HG03457 (cell line): ENCODE measurements at regions not wholly inside any gene's neighbourhood (a gene's known extent, or its start where the extent isn't known, plus 50 kb on each side); places are given as distances from the start of the nearest gene placed in this dataset.

Experiments
- ATAC-seq: cut with Tn5 transposase; IDR thresholded peaks from one replicate; pipeline ENCODE4 v1.9.1; 2021; ENCODE audit warnings: moderate number of reproducible peaks; ENCODE audit not compliant: unreplicated experiment

GRCh38 chr20:60962367-60963045 lies 289.6 kb upstream of the CDH4 start:
- ATAC-seq, result no peak

GRCh38 chr20:60963146-60963545 lies 288.9 kb upstream of the CDH4 start:
- no peak for ATAC-seq

- ATAC-seq, result no peak
Observed at GRCh38 chr20:60964911-60965310, 287.1 kb upstream of the CDH4 start.

GRCh38 chr20:60966031-60966430 lies 286.0 kb upstream of the CDH4 start:
- no peak for ATAC-seq

GRCh38 chr20:60966766-60967165 lies 285.3 kb upstream of the CDH4 start:
- ATAC-seq, result no peak

- no peak for ATAC-seq
Observed at GRCh38 chr20:60967431-60968316, 284.4 kb upstream of the CDH4 start.

GRCh38 chr20:60968853-60969720 lies 283.0 kb upstream of the CDH4 start:
- ATAC-seq, result no peak

GRCh38 chr20:60970601-60971000 lies 281.5 kb upstream of the CDH4 start:
- no peak for ATAC-seq

- ATAC-seq, result no peak
Observed at GRCh38 chr20:60974022-60974421, 278.0 kb upstream of the CDH4 start.

- no peak for ATAC-seq
Observed at GRCh38 chr20:60974441-60974945, 277.6 kb upstream of the CDH4 start.

- ATAC-seq, result no peak
Observed at GRCh38 chr20:60976139-60976538, 275.9 kb upstream of the CDH4 start.

GRCh38 chr20:60976913-60977312 lies 275.1 kb upstream of the CDH4 start:
- ATAC-seq, result no peak

- no peak for ATAC-seq
Observed at GRCh38 chr20:60977901-60978300, 274.2 kb upstream of the CDH4 start.

GRCh38 chr20:60984666-60985065 lies 267.4 kb upstream of the CDH4 start:
- ATAC-seq, result no peak

GRCh38 chr20:60986506-60987156 lies 265.4 kb upstream of the CDH4 start:
- ATAC-seq, result no peak

GRCh38 chr20:60990061-60990460 lies 262.0 kb upstream of the CDH4 start:
- ATAC-seq, result no peak

GRCh38 chr20:60990643-60991042 lies 261.4 kb upstream of the CDH4 start:
- no peak for ATAC-seq

GRCh38 chr20:60993433-60994044 lies 258.5 kb upstream of the CDH4 start:
- no peak for ATAC-seq

GRCh38 chr20:60999250-60999649 lies 252.8 kb upstream of the CDH4 start:
- no peak for ATAC-seq

GRCh38 chr20:61002090-61002489 lies 250.0 kb upstream of the CDH4 start:
- ATAC-seq, result no peak
